A673 (cell line): ENCODE measurements at regions not wholly inside any gene's neighbourhood (a gene's known extent, or its start where the extent isn't known, plus 50 kb on each side); places are given as distances from the start of the nearest gene placed in this dataset.

Experiments used
- BruUV-seq: library from RNA; stranded (reverse); fragments of 400-500 nt; replicated peaks from 2 replicates; lab custom pipeline; 2021; lab: Mats Ljungman, UMichigan
- CTCF ChIA-PET: fragments of 300-600 bp; sonication (Branson Sonifier 250); formaldehyde crosslinking; loops from one replicate; lab custom pipeline; 2022; ENCODE audit warnings: antibody characterized with exemption; lab: Charles Lee
- POLR2A ChIA-PET: fragments of 300-600 bp; sonication (Branson Sonifier 250); formaldehyde crosslinking; loops from one replicate; lab custom pipeline; 2022; ENCODE audit warnings: antibody characterized with exemption; ENCODE audit not compliant: low non-redundant PET; lab: Charles Lee
- DNase-seq: peaks from one replicate; pipeline ENCODE4 v3.0.0-alpha.2; 2015; ENCODE audit warnings: low spot score
- H3K27ac ChIP-seq: fragments of 200-600 bp; sonication (generic); 2 replicates; pipeline ENCODE4 v1.5.1; 2016; ENCODE audit warnings: mixed run types, low read depth, mild to moderate bottlenecking, mixed read lengths, antibody characterized with exemption, low read length; ENCODE audit not compliant: poor library complexity, severe bottlenecking
- H3K27me3 ChIP-seq: fragments of 200-600 bp; sonication (generic); replicated peaks from 2 replicates; pipeline ENCODE4 v1.6.1; 2017; ENCODE audit warnings: mixed run types, low read depth, mild to moderate bottlenecking, mixed read lengths, antibody characterized with exemption, low read length; ENCODE audit not compliant: insufficient read depth, poor library complexity
- H3K36me3 ChIP-seq: fragments of 200-600 bp; sonication (generic); 2 replicates; pipeline ENCODE4 v1.6.1; 2016; ENCODE audit warnings: mixed run types, mild to moderate bottlenecking, mixed read lengths, antibody characterized with exemption, low read length; ENCODE audit not compliant: insufficient read depth, poor library complexity, severe bottlenecking
- H3K4me1 ChIP-seq: fragments of 200-600 bp; sonication (generic); 2 replicates; pipeline ENCODE4 v1.6.1; 2017; ENCODE audit warnings: mixed run types, mild to moderate bottlenecking, mixed read lengths, antibody characterized with exemption, low read length; ENCODE audit not compliant: insufficient read depth, poor library complexity, severe bottlenecking
- H3K4me3 ChIP-seq: fragments of 200-600 bp; sonication (generic); 2 replicates; pipeline ENCODE4 v1.5.1; 2016; ENCODE audit warnings: low read depth, mixed run types, mild to moderate bottlenecking, mixed read lengths, low read length; ENCODE audit not compliant: poor library complexity, severe bottlenecking
- H3K9me3 ChIP-seq: fragments of 200-600 bp; sonication (generic); 2 replicates; pipeline ENCODE4 v1.6.1; 2016; ENCODE audit warnings: mixed run types, low read depth, mild to moderate bottlenecking, mixed read lengths, antibody characterized with exemption, low read length; ENCODE audit not compliant: poor library complexity, severe bottlenecking
- CTCF ChIP-seq: fragments of 300-800, 200-600 bp; sonication (generic); conservative IDR thresholded peaks from 2 replicates; pipeline ENCODE4 v1.5.1; 2017; ENCODE audit warnings: low read depth, mild to moderate bottlenecking, antibody characterized with exemption, low read length, moderate library complexity, mixed read lengths
- EZH2 ChIP-seq: fragments of 200-600 bp; sonication (generic); IDR thresholded peaks from 2 replicates; pipeline ENCODE4 v1.6.1; 2017; ENCODE audit warnings: borderline replicate concordance, low read depth, mild to moderate bottlenecking, mixed read lengths, antibody characterized with exemption, low read length; ENCODE audit not compliant: poor library complexity, severe bottlenecking
- intact Hi-C: fragments of 100-400 bp; cut with micrococcal nuclease; formaldehyde crosslinking; loops from one replicate; pipeline ENCODE4 v1.10.0; 2022; ENCODE audit not compliant: unreplicated experiment

GRCh38 chr4:176500894-176501293 is 181.1 kb downstream of the SPCS3 start:
- H3K4me3 ChIP-seq = no peak overlapping the region
- intact Hi-C loops = no loop called here
- H3K27ac ChIP-seq = no peak overlapping the region
- H3K27me3 ChIP-seq = peaks cover 18% of the 10 kb centered on the region
- no peak for DNase-seq
- no peaks in the 10 kb centered on the region for H3K4me1 ChIP-seq
- POLR2A ChIA-PET = no interaction called here
- no peaks in the 10 kb centered on the region for H3K36me3 ChIP-seq
- no TSS peak for BruUV-seq
- no peaks in the 10 kb centered on the region for H3K9me3 ChIP-seq
- TF ChIP-seq CTCF (no peak), EZH2 (no peak)
- CTCF ChIA-PET = no interaction called here

DNA sequence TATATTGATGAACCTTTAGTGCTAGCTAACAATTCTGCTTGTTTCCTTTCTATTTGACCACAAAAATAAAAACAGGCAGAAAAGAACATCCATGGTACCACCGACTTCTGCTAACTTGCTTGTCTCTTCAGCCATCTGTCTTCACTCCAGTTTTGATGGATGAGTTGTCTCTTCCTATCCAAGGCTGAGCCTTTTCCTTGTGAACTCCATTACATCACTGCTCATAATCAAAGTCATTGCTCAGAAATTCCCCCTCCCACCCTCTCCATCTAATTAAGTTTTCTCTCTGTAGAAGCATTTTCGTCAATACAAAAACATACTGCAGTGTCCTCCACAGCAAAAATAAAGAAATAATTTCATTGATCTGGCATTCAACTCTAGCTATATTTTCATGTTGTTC is 184.4 kb downstream of the SPCS3 start:
- ChIA-PET POLR2A (no interaction called here), CTCF (no interaction called here)
- H3K4me3 ChIP-seq = no peak overlapping the region
- no peaks in the 10 kb centered on the region for H3K4me1 ChIP-seq
- no peaks in the 10 kb centered on the region for H3K36me3 ChIP-seq
- H3K27ac ChIP-seq = no peak overlapping the region
- no peaks in the 10 kb centered on the region for H3K9me3 ChIP-seq
- DNase-seq = no peak
- TF ChIP-seq EZH2 = no peak
- TF ChIP-seq CTCF = no peak
- no TSS peak for BruUV-seq
- intact Hi-C loops = no loop called here
- peaks cover 29% of the 10 kb centered on the region for H3K27me3 ChIP-seq

DNA sequence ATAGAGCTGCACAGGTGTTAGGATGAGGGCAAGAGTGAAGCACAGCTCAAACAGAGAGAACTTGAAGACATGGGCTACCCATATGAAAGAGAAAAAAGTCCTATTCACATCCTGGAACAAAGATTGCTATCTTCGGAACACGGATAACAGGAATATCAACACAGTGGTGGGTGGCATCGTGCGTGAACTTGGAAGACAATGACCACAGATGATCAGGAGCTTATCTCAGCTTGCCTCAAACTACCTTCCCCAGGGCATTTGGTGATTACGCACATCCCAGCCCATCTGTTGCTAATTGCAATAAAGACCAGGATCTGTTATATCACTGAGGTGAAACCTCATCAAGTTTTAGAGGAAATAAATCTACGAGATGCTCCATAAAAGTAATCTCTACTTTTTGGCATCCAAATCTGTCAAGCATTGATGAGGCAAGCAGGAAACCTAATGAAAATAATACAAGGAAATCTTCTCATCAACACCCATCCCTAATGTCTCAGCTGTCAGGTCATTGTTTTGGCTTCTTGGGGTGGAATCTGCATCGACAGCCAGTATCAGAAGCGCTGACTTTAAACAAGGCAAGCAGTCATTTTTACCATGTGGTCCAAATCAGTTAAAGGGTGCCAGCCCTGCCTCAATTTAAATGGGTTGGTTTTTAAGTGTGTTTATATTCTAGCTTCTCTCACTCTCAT is 188.2 kb downstream of the SPCS3 start:
- POLR2A ChIA-PET = no interaction called here
- no peak overlapping the region for H3K4me3 ChIP-seq
- TF ChIP-seq CTCF = no peak
- no peaks in the 10 kb centered on the region for H3K36me3 ChIP-seq
- no peaks in the 10 kb centered on the region for H3K4me1 ChIP-seq
- H3K9me3 ChIP-seq = no peaks in the 10 kb centered on the region
- intact Hi-C loops = no loop called here
- no TSS peak for BruUV-seq
- CTCF ChIA-PET = no interaction called here
- H3K27ac ChIP-seq = no peak overlapping the region
- no peak for DNase-seq
- H3K27me3 ChIP-seq = peaks cover 36% of the 10 kb centered on the region
